Subcutaneous abdominal adipose tissue (tissue), 5 donors: ENCODE measurements at regions not wholly inside any gene's neighbourhood (a gene's known extent, or its start where the extent isn't known, plus 50 kb on each side); places are given as distances from the start of the nearest gene placed in this dataset.

ENCODE experiments used
- H3K27ac ChIP-seq: one replicate; pipeline ENCODE4 v1.7.0; 2013; ENCODE audit warnings: low read depth, mild to moderate bottlenecking, inconsistent platforms, low read length, moderate library complexity
- H3K27me3 ChIP-seq, 5 donors: one replicate each; pipeline ENCODE4 v1.7.0; 2013; ENCODE audit warnings: low read length in 5 of 5, inconsistent platforms in 1 of 5; ENCODE audit not compliant: control insufficient read depth in 5 of 5, insufficient read depth in 4 of 5
- H3K36me3 ChIP-seq, 5 donors: one replicate each; pipeline ENCODE4 v1.7.0; 2013; ENCODE audit warnings: low read length in 5 of 5; ENCODE audit not compliant: control insufficient read depth in 5 of 5, insufficient read depth in 5 of 5
- H3K4me1 ChIP-seq, 5 donors: one replicate each; pipeline ENCODE4 v1.7.0; 2013; ENCODE audit warnings: low read length in 5 of 5, mild to moderate bottlenecking in 3 of 5, moderate library complexity in 1 of 5; ENCODE audit not compliant: control insufficient read depth in 5 of 5, insufficient read depth in 5 of 5
- H3K4me3 ChIP-seq, 5 donors: one replicate each; pipeline ENCODE4 v1.7.0; 2013; ENCODE audit warnings: low read length in 5 of 5, low read depth in 1 of 5
- H3K9ac ChIP-seq, 5 donors: one replicate each; pipeline ENCODE4 v1.7.0; 2013; ENCODE audit warnings: low read length in 5 of 5, mild to moderate bottlenecking in 4 of 5, moderate library complexity in 3 of 5
- H3K9me3 ChIP-seq, 5 donors: one replicate each; pipeline ENCODE4 v1.7.0; 2013; ENCODE audit warnings: low read length in 5 of 5; ENCODE audit not compliant: control insufficient read depth in 5 of 5
- donor health status: healthy.
- donor health status: healthy.
- donor health status: healthy.
- donor health status: healthy.
- donor health status: healthy.

GRCh38 chr6:95095855-95096254 lies 481.5 kb upstream of the MANEA start:
- H3K9ac ChIP-seq: no peak overlapping the region
- no peak overlapping the region for H3K4me3 ChIP-seq
- H3K36me3 ChIP-seq: no peaks in the 10 kb centered on the region
- no peak overlapping the region for H3K27ac ChIP-seq
- peaks cover 0 to 3% (median 0%) of the 10 kb centered on the region in 5 donors for H3K4me1 ChIP-seq
- peaks cover 0 to 3% (median 2%) of the 10 kb centered on the region in 5 donors for H3K27me3 ChIP-seq
- no peaks in the 10 kb centered on the region for H3K9me3 ChIP-seq

- H3K36me3 ChIP-seq: no peaks in the 10 kb centered on the region
- H3K27me3 ChIP-seq: no peaks in the 10 kb centered on the region
- H3K9ac ChIP-seq: no peak overlapping the region
- no peak overlapping the region for H3K27ac ChIP-seq
- no peak overlapping the region for H3K4me3 ChIP-seq
- no peaks in the 10 kb centered on the region for H3K4me1 ChIP-seq
- no peaks in the 10 kb centered on the region for H3K9me3 ChIP-seq
Measured at GRCh38 chr6:95099410-95099809, 477.9 kb upstream of the MANEA start.

GRCh38 chr6:95109212-95109611 lies 468.1 kb upstream of the MANEA start:
- Histone ChIP-seq H3K27ac (no peak overlapping the region), H3K27me3 (no peaks in the 10 kb centered on the region), H3K36me3 (no peaks in the 10 kb centered on the region), H3K4me1 (no peaks in the 10 kb centered on the region), H3K4me3 (no peak overlapping the region), H3K9ac (no peak overlapping the region), H3K9me3 (no peaks in the 10 kb centered on the region)

- no peaks in the 10 kb centered on the region for H3K4me1 ChIP-seq
- H3K9ac ChIP-seq: no peak overlapping the region
- no peaks in the 10 kb centered on the region for H3K36me3 ChIP-seq
- no peak overlapping the region for H3K4me3 ChIP-seq
- H3K27me3 ChIP-seq: no peaks in the 10 kb centered on the region
- no peak overlapping the region for H3K27ac ChIP-seq
- no peaks in the 10 kb centered on the region for H3K9me3 ChIP-seq
Measured at GRCh38 chr6:95110767-95111166, 466.6 kb upstream of the MANEA start.

GRCh38 chr6:95117236-95117635 lies 460.1 kb upstream of the MANEA start:
- Histone ChIP-seq H3K36me3 (no peaks in the 10 kb centered on the region), H3K27ac (no peak overlapping the region), H3K4me3 (no peak overlapping the region), H3K9me3 (no peaks in the 10 kb centered on the region), H3K9ac (no peak overlapping the region), H3K4me1 (no peaks in the 10 kb centered on the region), H3K27me3 (no peaks in the 10 kb centered on the region)

GRCh38 chr6:95119927-95120326 lies 457.4 kb upstream of the MANEA start:
- Histone ChIP-seq H3K36me3 (no peaks in the 10 kb centered on the region), H3K4me1 (no peaks in the 10 kb centered on the region), H3K9me3 (no peaks in the 10 kb centered on the region), H3K27ac (no peak overlapping the region), H3K9ac (no peak overlapping the region), H3K27me3 (no peaks in the 10 kb centered on the region), H3K4me3 (no peak overlapping the region)

GRCh38 chr6:95120984-95121383 lies 456.4 kb upstream of the MANEA start:
- Histone ChIP-seq H3K4me1 (no peaks in the 10 kb centered on the region), H3K9me3 (no peaks in the 10 kb centered on the region), H3K9ac (no peak overlapping the region), H3K27ac (no peak overlapping the region), H3K27me3 (no peaks in the 10 kb centered on the region), H3K4me3 (no peak overlapping the region), H3K36me3 (no peaks in the 10 kb centered on the region)

GRCh38 chr6:95127261-95127660 lies 450.1 kb upstream of the MANEA start:
- Histone ChIP-seq H3K9me3 (no peaks in the 10 kb centered on the region), H3K4me1 (no peaks in the 10 kb centered on the region), H3K36me3 (no peaks in the 10 kb centered on the region), H3K9ac (no peak overlapping the region), H3K4me3 (no peak overlapping the region), H3K27me3 (no peaks in the 10 kb centered on the region), H3K27ac (no peak overlapping the region)

GRCh38 chr6:95128439-95128838 lies 448.9 kb upstream of the MANEA start:
- no peaks in the 10 kb centered on the region for H3K36me3 ChIP-seq
- no peak overlapping the region for H3K4me3 ChIP-seq
- H3K27me3 ChIP-seq: no peaks in the 10 kb centered on the region
- no peaks in the 10 kb centered on the region for H3K4me1 ChIP-seq
- no peaks in the 10 kb centered on the region for H3K9me3 ChIP-seq
- H3K9ac ChIP-seq: no peak overlapping the region
- H3K27ac ChIP-seq: no peak overlapping the region

- Histone ChIP-seq H3K36me3 (no peaks in the 10 kb centered on the region), H3K27me3 (no peaks in the 10 kb centered on the region), H3K27ac (no peak overlapping the region), H3K4me3 (no peak overlapping the region), H3K4me1 (no peaks in the 10 kb centered on the region), H3K9me3 (no peaks in the 10 kb centered on the region), H3K9ac (no peak overlapping the region)
Measured at GRCh38 chr6:95128947-95129346, 448.4 kb upstream of the MANEA start.

GRCh38 chr6:95133578-95133977 lies 443.8 kb upstream of the MANEA start:
- Histone ChIP-seq H3K9me3 (no peaks in the 10 kb centered on the region), H3K9ac (no peak overlapping the region), H3K4me3 (no peak overlapping the region), H3K27ac (no peak overlapping the region), H3K36me3 (no peaks in the 10 kb centered on the region), H3K27me3 (no peaks in the 10 kb centered on the region), H3K4me1 (no peaks in the 10 kb centered on the region)
